GM19452 (cell line): ENCODE measurements at regions not wholly inside any gene's neighbourhood (a gene's known extent, or its start where the extent isn't known, plus 50 kb on each side); places are given as distances from the start of the nearest gene placed in this dataset.

ENCODE experiments used
- ATAC-seq: cut with Tn5 transposase; IDR thresholded peaks from one replicate; pipeline ENCODE4 v1.9.1; 2021; ENCODE audit not compliant: unreplicated experiment

DNA sequence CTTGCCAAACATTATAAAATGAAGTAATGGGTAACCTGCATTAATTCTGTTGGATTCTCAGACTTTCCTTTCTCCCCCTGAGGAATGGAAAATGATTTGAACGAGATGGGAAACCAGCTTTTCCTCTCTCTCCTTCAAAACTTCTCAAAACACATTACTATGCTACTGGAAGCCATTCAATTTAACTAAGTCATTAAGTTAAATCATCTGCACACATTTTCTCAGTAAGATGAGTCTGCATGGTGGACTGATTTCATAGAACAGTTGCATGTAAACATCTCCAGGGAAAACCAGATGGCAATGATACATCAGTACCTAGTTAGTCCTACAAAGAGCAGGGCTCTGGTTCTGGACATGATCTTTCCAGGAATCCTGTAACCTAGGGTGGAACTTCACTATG lies 59.9 kb downstream of the BMP4 start:
- no peak for ATAC-seq

DNA sequence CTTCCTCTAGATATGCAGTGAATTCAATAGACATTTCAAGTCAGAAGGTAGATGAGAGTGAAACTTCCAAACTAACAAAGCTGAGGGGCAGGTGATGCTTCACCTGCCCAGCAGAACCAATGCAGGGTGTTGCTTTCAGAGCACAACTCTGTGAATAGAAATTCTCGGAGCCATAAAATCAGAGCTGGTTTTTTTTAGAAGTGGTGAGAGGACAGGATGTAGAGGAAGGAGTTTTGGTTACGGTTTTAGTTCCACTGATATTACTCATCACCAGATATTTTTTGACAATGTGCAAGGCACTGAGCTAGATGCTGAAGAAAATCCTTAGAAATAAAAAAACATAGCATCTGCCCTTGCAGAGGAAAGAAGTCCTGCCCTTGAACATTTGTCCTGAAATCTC lies 62.2 kb downstream of the BMP4 start:
- ATAC-seq: no peak

DNA sequence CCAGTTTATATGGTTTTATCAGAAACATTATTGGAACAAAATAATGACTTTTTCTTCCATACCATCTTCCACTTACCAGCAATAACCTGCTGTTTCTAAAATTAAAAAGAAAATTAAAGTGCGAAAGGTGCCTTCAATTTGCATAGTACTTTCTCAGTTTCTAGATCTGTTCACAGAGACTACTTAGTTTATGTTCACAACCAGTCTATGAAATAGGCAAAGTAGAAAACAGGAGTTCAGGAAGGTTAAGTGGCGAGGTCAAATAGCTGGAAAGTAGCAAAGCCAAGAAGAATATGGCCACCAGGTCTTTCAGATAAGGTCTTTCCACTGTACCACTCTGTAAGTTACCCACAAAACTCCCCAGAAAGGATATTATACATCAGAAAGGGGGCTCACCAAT lies 63.3 kb downstream of the BMP4 start:
- ATAC-seq: no peak

DNA sequence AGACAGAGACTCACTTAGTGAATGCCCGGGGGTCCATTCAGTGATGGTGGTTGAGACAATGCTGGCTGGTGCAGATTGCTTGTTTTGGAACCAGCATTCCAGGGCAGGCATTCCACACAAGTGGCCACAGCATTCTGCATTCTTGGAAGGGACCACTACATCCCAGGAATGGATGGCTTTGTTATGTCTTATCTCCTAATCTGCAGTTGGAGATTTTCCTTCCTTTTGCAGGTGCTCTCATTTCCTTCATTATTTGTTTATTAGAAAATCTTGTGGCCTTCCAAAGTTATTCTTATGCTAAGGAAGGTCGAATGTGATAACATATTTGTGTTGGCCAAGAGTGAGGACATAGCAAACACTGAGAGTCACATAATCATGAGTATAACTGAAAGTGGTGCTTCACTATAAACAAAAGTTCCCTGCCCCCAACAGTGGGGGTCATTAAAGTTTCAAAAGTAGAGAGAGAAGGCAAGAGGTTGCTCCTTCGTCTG lies 66.0 kb downstream of the BMP4 start:
- no peak for ATAC-seq

DNA sequence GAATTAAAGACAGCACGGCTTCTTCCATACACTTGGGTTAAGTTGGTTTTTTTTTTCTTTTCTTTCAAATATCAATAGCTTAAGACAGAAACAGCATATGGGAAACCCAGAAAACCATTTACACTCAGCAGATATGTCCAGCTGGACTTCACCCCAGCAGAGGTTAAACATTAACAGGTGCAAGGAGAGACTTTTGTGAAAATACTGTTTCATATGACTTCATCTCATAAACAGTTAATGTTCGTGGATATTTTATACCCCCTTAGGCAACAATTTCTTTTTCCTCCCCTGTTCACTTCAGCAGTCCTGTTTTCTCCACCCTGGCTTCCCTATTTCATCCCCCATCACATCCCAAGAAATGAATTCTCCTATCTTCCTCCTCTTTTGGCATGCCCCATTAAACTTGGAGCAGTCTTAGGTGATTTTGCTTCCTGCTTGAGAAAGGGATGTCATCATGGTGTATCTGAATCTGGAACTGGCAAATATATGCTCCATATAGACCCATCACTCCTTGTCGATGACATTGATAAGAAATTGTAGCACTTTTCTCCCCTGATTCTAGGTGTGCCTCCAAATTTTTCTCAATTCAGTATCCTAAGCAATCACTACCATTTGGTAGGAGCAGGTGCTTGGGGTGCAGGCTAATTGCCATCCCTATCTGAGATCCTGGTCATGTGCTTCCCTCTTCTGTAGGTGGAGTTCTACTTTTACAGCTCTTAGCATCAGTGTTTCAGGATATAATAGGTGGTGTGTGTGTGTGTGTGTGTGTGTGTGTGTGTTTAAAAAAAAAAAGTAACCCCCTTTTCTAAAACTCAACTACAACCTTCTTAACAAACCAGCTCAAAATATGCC lies 67.9 kb downstream of the BMP4 start:
- no peak for ATAC-seq

DNA sequence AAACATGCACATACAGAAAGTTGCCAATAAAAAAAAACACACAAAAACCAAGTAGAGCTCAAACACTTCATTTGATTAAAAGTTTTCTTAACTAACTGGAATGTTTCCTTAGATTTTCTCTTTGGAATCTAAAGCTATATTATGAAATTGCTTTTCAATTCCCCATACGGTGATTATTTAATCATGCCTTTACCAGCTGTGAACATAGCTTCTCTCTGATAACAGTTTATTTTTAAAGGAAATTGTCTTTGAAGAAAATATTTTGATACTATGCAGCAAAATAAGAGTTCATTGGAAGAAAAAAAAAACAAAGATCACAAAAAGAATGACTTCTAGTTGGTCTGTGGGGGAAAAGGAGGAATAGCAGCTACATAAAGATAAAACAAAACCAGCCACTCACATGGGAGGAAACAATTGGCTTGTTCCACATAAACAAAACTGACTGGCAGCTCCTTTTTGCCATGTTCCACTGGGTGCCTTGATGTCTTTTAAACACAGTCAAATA lies 71.4 kb downstream of the BMP4 start:
- no peak for ATAC-seq

DNA sequence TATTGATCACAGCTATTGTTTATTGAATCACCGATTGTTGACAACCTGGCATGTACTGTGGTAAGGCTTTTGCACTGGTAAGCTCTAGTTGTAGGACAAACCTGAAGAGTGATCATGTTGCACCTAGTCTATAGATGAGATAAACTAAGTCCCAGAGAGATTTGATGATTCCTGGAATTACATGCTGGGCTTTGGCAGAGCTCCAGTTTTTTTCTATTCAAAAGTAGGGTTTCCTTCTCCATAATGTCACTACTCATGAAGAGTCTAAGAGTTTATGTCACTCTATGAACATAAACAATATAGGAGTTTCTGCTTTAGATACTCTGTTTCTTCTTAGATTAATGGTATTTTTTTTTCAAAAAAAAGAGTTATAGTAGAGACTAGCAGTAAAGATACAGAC lies 72.0 kb downstream of the BMP4 start:
- ATAC-seq: no peak

DNA sequence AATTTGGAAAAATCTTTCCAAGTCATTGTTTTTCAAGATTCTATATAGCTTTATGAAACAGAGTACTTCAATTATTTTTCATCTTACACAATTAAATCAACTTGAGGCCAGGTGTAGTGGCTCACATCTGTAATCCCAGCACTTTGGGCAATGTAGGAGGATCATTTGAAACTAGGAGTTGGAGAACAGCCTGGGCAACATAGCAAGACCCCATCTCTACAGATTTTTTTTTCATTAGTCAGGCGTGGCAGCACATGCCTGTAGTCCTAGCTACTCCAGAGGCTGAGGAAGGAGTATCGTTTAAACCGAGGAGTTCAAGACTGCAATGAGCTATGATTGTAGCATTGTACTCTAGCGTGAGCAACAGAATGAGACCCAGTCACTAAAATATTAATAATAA lies 72.9 kb downstream of the BMP4 start:
- no peak for ATAC-seq

DNA sequence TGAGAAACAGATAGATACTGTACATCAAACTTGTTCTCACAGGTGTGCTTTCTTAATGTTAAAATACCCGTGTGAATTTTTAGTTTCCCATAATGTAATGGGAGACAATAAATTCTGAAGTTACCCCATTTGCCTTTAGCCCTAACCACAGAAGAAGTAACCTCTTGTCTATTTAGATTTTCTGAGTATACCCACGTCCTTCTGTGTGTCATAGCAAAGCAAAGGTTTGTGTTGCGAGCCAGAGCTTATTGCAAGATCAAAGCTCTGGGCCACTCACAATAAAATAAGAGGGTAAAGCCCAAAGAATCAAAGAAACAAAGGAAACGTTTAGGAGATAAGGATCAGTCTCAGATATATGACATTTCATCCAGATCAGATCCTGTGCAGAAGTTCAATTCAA lies 73.9 kb downstream of the BMP4 start:
- no peak for ATAC-seq

DNA sequence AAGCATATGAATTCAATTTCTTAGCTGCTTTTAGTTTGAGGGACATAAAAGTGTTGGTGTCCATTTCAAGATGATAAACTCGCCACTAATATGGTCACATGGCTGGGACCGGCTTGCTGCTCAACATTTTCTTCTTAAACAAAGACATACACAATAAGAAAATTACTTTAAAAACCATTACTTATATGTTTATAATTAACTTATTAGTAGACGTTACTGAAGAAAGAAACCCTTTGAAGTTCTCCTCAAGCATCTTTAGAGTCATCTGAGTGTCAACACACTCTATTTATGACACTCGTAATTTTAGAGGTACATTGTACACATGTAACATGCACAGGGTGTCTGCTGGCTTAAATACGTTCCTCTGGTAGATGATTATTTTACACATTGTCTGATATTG lies 74.7 kb downstream of the BMP4 start:
- no peak for ATAC-seq

DNA sequence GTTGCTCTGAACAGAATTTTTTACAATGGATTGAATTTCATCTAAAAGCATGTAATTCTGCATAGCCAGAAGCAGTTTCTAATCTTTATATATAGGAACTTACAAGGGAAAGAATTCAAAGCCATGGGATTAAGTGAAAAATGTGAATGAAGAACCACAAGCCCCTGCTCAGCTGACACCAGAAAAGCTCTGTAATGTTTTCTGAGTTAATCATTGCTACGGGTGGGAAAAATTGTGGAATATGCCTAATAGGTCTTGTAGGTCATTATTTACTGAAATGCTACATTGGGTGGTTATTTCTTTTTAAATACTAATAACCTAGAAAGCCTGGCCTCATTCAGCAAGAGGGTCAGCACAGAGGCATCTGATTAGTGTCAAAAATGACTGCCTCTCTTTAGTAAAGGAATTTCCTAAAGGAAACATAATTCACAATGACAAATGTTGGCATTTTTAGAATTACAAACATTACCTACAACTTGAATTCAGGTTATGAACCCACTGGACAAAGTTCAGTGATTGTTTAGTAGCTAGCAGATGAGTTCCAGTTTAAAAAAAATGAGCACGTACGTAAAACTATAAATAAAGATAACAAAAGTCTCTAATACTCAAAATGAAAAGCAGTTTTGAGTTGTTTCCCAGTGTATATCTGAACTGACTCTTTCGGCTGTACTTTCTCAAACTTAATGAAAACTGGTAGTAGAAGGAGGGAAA lies 75.3 kb downstream of the BMP4 start:
- no peak for ATAC-seq

DNA sequence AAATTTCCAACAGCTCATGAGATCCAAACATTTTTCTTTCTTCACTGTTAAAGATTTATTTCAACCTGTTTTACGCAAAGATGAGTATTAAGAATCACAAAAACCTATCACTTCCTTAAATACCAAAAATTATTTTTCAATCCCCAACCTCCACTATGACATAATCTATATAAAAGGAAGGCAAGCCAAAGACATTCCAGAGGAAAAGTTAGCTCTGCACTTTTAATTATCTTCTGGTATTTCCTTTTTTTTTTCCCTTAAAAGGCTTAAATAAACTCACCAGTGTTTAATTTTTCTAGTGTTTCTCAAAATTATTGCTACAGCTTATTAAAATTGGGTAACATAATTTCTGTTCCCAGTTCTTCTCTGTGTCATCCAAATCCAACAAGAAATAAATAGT lies 75.9 kb downstream of the BMP4 start:
- ATAC-seq: no peak

DNA sequence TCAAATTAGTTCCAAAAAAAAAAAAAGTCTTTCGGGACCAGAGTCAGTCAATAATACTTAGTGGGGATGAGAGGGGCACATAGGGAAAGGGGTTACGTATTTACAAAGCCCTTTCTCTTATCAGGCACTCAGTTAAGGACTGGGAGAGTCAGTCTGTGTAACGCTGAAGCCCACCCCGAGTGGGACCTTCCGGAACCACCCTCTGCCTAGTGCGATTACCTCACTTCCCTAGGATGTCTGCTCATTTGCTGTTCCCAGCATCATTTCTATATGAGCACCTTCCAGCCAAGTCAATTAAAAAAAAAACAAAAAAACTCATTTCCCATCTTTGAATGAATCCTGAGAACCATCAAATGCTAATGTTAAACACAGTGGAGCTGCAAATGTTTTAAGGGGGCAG lies 76.9 kb downstream of the BMP4 start:
- ATAC-seq: no peak

DNA sequence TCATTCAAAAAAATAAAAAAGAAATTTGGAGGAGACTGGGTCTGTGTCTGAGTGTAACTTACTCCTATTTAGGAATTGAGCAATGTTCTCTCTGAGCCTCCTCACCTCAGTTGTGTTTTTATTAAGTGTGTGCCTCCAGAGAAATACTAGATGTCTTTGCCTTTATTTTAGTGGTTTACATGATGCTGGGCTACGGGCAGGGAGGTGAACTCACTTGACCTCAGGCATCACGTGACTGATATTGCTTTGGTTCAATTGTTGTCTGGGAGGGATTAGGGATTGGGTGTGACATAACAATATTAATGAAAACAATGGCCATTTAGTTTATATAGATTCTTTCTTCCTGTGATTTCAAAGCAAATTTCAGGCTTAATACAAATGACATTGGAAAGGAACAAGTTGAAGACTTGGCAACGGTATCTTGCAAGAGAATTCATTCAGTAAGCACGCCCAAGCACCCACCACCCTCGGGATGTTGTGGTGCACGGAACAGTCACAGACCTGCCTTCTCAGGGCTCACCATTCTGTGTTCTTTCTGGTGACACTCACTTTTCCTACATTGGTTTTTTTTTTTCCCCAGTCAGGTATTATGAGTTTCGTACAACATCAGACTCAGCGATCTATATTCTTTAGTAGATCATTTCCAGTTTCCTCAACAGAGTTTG lies 77.5 kb downstream of the BMP4 start:
- ATAC-seq: no peak

DNA sequence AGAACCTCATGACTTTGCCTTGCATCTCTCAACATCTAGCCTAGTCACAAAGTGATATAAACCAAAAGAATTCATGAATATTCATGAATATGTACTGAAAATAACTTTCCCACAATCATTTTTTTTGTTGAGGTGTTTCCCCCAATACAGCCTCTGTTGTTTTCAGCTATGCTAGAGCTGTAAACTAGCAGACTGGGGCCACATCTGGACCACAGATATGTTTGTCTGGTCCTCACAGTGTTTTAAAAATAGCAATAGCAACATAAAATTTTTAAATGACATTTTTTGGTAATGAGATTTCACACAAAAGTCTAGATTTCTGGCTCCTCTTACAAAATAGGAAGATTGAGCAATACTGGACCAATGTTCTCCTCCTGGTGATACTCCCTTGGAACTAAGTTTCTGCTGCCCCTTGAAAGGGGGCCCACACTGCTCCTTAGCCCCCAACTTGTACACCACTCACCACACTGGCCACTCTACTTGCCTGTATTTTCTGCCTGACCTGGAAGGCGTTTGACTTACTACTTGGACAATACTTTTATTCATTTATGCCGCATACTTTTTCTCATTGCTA lies 81.2 kb downstream of the BMP4 start:
- ATAC-seq: no peak

DNA sequence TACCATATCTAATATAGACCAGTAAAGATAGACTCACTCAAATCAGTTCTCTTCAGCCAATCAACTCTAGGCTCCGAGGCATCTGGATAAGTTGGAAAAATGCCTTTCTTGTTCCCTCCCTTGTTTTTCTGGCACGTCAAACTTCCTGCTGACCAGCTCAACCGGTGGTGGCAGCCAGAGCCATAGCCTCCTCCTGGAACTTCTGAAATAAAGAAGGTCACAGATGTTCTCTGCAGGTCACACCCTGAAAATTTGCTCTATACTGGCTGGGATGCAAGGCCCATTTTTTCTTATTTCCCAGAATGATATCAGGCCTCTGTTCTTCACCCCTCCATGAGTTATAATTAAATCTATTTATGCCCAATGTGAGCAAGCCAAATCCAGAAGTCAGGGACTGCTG lies 81.9 kb downstream of the BMP4 start:
- no peak for ATAC-seq

DNA sequence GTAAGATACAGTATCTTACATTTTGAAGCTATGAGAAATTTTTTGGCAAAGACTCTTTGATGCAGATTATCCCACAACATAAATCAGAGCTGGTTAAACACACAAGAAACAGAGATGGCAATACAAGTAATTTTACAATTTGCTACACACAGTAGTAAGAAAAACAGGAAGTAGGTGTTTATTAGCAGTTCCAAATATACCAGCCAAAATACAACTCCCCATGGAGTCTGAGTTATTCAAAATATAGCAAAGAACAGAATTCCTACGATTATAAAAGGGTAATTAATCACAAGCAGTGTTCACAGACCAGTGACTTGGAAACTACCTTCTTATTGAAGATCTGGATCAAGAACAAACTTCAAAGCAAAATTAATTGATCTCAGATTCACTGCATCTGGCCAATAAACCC lies 83.9 kb downstream of the BMP4 start:
- no peak for ATAC-seq

DNA sequence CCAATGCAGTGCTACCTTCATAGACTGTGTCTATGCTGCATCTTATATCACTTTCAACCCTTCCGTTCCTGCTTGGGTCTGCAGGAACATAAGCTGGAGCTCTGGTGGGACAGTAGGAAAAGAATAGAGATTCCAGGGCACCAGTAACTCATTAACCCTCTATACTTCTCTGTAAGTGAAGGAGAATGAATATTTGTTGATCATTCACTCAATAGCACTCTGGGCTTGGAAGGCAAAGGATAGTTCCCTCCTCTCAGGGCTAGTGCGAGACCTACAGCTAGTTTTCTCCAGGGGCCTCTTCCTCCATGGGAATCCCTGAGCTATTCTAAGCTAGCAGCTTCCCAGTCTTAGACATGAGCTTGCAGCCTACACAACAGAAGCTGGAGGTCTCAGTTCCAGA lies 84.7 kb downstream of the BMP4 start:
- ATAC-seq: no peak

DNA sequence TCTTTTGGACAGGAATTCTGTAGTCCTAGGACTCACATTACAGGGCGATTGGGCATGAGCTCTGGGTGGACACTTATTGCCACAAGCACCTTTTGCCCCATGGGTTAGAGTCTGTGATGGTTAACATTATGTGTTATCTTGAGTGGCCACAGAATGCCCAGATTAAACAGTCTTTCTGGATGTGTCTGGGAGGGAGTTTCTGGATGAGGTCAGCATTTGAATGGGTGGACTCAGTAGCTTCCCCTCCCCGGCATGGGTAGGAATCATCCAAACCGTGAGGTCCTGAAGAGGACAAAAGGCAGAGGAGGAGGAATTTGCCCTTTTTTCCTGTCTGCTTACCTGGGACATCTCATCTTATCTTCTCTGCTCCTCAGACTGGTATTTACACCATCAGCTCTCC lies 85.6 kb downstream of the BMP4 start:
- no peak for ATAC-seq

DNA sequence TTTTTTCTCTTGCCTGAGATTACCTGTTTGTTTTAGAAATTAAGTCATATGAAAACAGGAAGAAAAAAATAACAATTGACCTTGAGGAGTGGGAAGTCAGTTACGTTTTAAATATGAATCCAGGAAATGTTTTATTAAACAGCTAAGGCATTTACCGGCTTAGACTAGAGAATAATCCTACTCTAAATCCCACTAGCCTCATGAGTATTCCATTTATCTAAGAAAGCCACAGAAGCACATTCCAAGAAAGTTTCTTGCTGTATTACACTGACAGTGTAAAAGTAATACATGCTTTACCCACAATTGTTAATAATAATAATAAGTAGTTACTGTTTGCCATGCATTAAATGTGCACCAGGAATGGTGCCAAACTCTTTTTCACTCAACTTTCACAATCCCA lies 90.9 kb downstream of the BMP4 start:
- ATAC-seq: no peak

DNA sequence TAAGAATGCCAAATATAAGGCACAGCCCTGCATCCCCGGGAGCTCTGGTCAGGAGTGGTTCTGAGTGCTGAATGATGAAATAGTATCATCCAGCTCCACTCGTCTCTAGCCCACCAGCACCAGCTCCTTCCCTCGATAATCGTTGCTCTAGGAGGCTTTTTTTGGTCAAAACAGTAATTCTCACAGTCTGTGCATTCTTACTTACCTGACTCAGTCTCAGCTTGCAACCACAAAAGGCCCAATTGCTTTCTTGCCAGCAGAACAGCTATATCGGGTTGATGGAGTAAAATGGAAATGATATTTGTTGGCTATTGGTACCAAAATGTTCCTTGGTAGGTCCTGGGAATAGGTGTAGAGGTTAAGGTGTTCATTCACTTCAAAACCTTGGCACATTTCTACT lies 94.8 kb downstream of the BMP4 start:
- ATAC-seq: no peak

DNA sequence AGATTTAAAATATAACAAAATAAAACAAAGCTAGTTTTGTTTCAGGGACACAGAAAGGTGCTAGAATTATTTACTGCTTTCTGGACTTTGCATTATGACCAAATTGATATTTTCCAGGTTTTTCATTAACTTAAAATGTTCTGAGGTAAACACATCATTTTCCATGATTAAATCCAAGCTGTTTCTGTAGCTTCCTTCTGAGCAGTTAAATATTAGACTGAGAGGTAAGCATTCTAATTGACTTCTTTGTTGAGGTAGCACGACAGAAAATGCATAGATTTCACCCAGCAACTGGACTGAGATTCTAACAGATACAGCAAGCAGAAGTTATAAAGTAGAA lies 98.3 kb downstream of the BMP4 start:
- no peak for ATAC-seq
